ENCODE measurements at regions not wholly inside any gene's neighbourhood (a gene's known extent, or its start where the extent isn't known, plus 50 kb on each side); places are given as distances from the start of the nearest gene placed in this dataset.
A peak's percentile ranks its signal among the peaks of the same experiment; 100 is the strongest.

- no peaks in the 10 kb centered on the region for H4K20me1 ChIP-seq (replicated peaks in 1 of 2; ENCODE audit: control insufficient read depth in 1 of 2, insufficient read depth in 2 of 2, low read length in 2 of 2)
- H4K5ac ChIP-seq (ENCODE audit: insufficient read length, low read depth, low read length) = no peak overlapping the region
- H3K27ac ChIP-seq (ENCODE audit: low read depth, low read length) = no peak overlapping the region
- H3K18ac ChIP-seq (ENCODE audit: extremely low read depth, low read length) = no peak overlapping the region
- no peak overlapping the region for H2AFZ ChIP-seq (ENCODE audit: low read length)
- FAIRE-seq (no peak), DNase-seq (ENCODE audit: low read depth in 1 of 2, low spot score in 2 of 2) (no peak)
- H2BK20ac ChIP-seq (ENCODE audit: low read length) = no peak overlapping the region
- H2BK5ac ChIP-seq (ENCODE audit: low read depth, low read length) = no peak overlapping the region
- no peak overlapping the region for H3K14ac ChIP-seq (ENCODE audit: insufficient read length)
- no peaks in the 10 kb centered on the region for H3K36me3 ChIP-seq (ENCODE audit: control insufficient read depth in 2 of 4, insufficient read depth in 4 of 4, low read length in 3 of 4)
- no peaks in the 10 kb centered on the region for H3K9me3 ChIP-seq (ENCODE audit: insufficient read depth in 2 of 2, low read depth in 1 of 2, low read length in 1 of 2)
- H3K4me3 ChIP-seq (ENCODE audit: extremely low read depth in 1 of 4, insufficient read depth in 2 of 4, low read depth in 3 of 4, low read length in 4 of 4) = no peak overlapping the region
- TF ChIP-seq SIX5 (IDR thresholded peaks at IDR 0.05; ENCODE audit: low read depth, low read length) = no peak
- TF ChIP-seq, protein P1, sequence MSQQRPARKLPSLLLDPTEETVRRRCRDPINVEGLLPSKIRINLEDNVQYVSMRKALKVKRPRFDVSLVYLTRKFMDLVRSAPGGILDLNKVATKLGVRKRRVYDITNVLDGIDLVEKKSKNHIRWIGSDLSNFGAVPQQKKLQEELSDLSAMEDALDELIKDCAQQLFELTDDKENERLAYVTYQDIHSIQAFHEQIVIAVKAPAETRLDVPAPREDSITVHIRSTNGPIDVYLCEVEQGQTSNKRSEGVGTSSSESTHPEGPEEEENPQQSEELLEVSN (IDR thresholded peaks at IDR 0.05) = no peak
- no peak for TF ChIP-seq ATF2 (IDR thresholded peaks at IDR 0.05; ENCODE audit: low read length)
- peak; percentile 53; the same call in 1 of the 2 replicates for TF ChIP-seq TEAD4 (IDR thresholded peaks at IDR 0.05; ENCODE audit: low read depth, low read length)
- no peak for TF ChIP-seq NANOG (IDR thresholded peaks at IDR 0.05; ENCODE audit: insufficient read depth, low read depth, low read length, poor library complexity, severe bottlenecking)
- TF ChIP-seq POU5F1 (IDR thresholded peaks at IDR 0.05; ENCODE audit: low read depth, low read length) = no peak
- H3K4me1 ChIP-seq (replicated peaks in 1 of 4; ENCODE audit: control insufficient read depth in 3 of 4, insufficient read depth in 4 of 4, low read length in 3 of 4) = no peaks in the 10 kb centered on the region
- H3K4ac ChIP-seq (replicated peaks; ENCODE audit: insufficient read length, low read depth, low read length) = no peak overlapping the region
- H2BK120ac ChIP-seq (replicated peaks; ENCODE audit: low read depth, low read length) = no peak overlapping the region
- no peaks in the 10 kb centered on the region for H3K23me2 ChIP-seq (ENCODE audit: low read depth, low read length)
- no peak overlapping the region for H3K4me2 ChIP-seq (ENCODE audit: insufficient read depth in 1 of 2, low read depth in 2 of 2, low read length in 2 of 2)
- no peak overlapping the region for H4K8ac ChIP-seq (ENCODE audit: extremely low read depth, insufficient read depth, low read length)
- H2BK15ac ChIP-seq (ENCODE audit: low read length) = no peak overlapping the region
- CTCF ChIA-PET (ENCODE audit: partially characterized antibody) = interaction anchor here (0.9 to 1.4 kb wide), 3 partner anchors 31 to 356 kb away, joined by 3 to 5 read pairs (median 4); no protein-coding TSS in a partner anchor
- no peaks in the 10 kb centered on the region for H3K79me2 ChIP-seq (ENCODE audit: control insufficient read depth in 1 of 2, insufficient read depth in 2 of 2, low read length in 2 of 2)
- POLR2A ChIA-PET (ENCODE audit: partially characterized antibody) = no interaction called here
- no peaks in the 10 kb centered on the region for H3K79me1 ChIP-seq (ENCODE audit: low read depth, low read length)
- no peak overlapping the region; the same call in 1 of the 2 replicates for H2AK5ac ChIP-seq (ENCODE audit: low read depth, low read length)
- H3K56ac ChIP-seq (replicated peaks; ENCODE audit: insufficient read length, low read depth, low read length) = no peak overlapping the region
- no peak overlapping the region for H3K9ac ChIP-seq (replicated peaks in 1 of 4; ENCODE audit: extremely low read depth in 1 of 4, low read depth in 3 of 4, low read length in 3 of 4)
- H2BK12ac ChIP-seq (ENCODE audit: low read depth, low read length) = no peak overlapping the region
- H4K91ac ChIP-seq (replicated peaks; ENCODE audit: insufficient read length, low read length) = no peak overlapping the region
- H3K27me3 ChIP-seq (replicated peaks in 1 of 4; ENCODE audit: control insufficient read depth in 3 of 4, extremely low read depth in 1 of 4, insufficient read depth in 3 of 4, low read length in 3 of 4) = no peaks in the 10 kb centered on the region
- no peak overlapping the region for H3K23ac ChIP-seq (ENCODE audit: insufficient read length)
Observed at GRCh38 chr5:136717917-136718316, 352.6 kb upstream of the TRPC7 start.

Data from H1 (cell line).